ENCODE measurements at regions not wholly inside any gene's neighbourhood (a gene's known extent, or its start where the extent isn't known, plus 50 kb on each side); places are given as distances from the start of the nearest gene placed in this dataset.

- Histone ChIP-seq H4K20me1 (ENCODE audit: control insufficient read depth, insufficient read depth, low read length, poor library complexity, severe bottlenecking) (no peaks in the 10 kb centered on the region), H3K79me2 (ENCODE audit: control insufficient read depth, insufficient read depth, low read length) (no peaks in the 10 kb centered on the region), H3K4me1 (ENCODE audit: control insufficient read depth in 2 of 2, insufficient read depth in 2 of 2, low read length in 2 of 2) (peaks cover 0 to 3% of the 10 kb centered on the region in 2 donors), H3K27ac (ENCODE audit: low read length in 2 of 2) (no peak overlapping the region), H3K27me3 (replicated peaks in 1 of 4; ENCODE audit: control extremely low read depth in 1 of 4, control insufficient read depth in 3 of 4, insufficient read depth in 4 of 4, low read length in 3 of 4) (no peaks in the 10 kb centered on the region), H2AFZ (ENCODE audit: insufficient read depth, low read depth, low read length, poor library complexity, severe bottlenecking) (no peak overlapping the region), H3K4me3 (ENCODE audit: control extremely low read depth in 1 of 5, extremely low read depth in 1 of 5, insufficient read depth in 1 of 5, low read depth in 2 of 5, low read length in 4 of 5) (no peak overlapping the region), H3K9ac (ENCODE audit: low read length) (no peak overlapping the region), H3K4me2 (replicated peaks; ENCODE audit: low read depth, low read length, poor library complexity, severe bottlenecking) (no peak overlapping the region), H3K36me3 (replicated peaks in 1 of 2; ENCODE audit: control extremely low read depth in 1 of 2, control insufficient read depth in 1 of 2, extremely low read depth in 1 of 2, insufficient read depth in 2 of 2, low read length in 1 of 2) (no peaks in the 10 kb centered on the region), H3K9me3 (ENCODE audit: control extremely low read depth in 1 of 3, control insufficient read depth in 2 of 3, insufficient read depth in 1 of 3, low read length in 2 of 3) (peaks cover 0 to 30% (median 14%) of the 10 kb centered on the region in 3 donors)
- Mint-ChIP-seq H3K27me3 (no peaks in the 10 kb centered on the region), H3K4me1 (peaks cover 2% of the 10 kb centered on the region), H3K27ac (no peak overlapping the region), H3K9me3 (ENCODE audit: insufficient read depth) (peaks cover 9% of the 10 kb centered on the region), H3K4me3 (no peak overlapping the region)
- no peak for ATAC-seq (ENCODE audit: low read depth)
- POLR2A ChIA-PET = no interaction called here
- TF ChIP-seq EZH2 (IDR thresholded peaks at IDR 0.05; ENCODE audit: borderline replicate concordance, insufficient read depth, low read depth, low read length, poor library complexity, severe bottlenecking) (no peak), CTCF (IDR thresholded peaks at IDR 0.05) (no peak)
- CTCF ChIA-PET = no interaction called here
- no peak for DNase-seq
- intact Hi-C loops (cut with micrococcal nuclease) = no loop called here
- whole genome bisulfite sequencing (ENCODE audit: insufficient coverage) = 95% methylated on average over 4 of the region's 5 CpGs
Observed at GRCh38 chr2:62287282-62287681, 91.4 kb downstream of the B3GNT2 start.

GRCh38 chr2:62286089-62286785, 90.3 kb downstream of the B3GNT2 start:
- Mint-ChIP-seq H3K9me3 (ENCODE audit: insufficient read depth) (peaks cover 9% of the 10 kb centered on the region), H3K4me1 (peaks cover 2% of the 10 kb centered on the region), H3K27ac (no peak overlapping the region), H3K27me3 (no peaks in the 10 kb centered on the region), H3K4me3 (no peak overlapping the region)
- TF ChIP-seq EZH2 (IDR thresholded peaks at IDR 0.05; ENCODE audit: borderline replicate concordance, insufficient read depth, low read depth, low read length, poor library complexity, severe bottlenecking) (no peak), CTCF (IDR thresholded peaks at IDR 0.05) (no peak)
- ChIA-PET POLR2A (no interaction called here), CTCF (no interaction called here)
- Histone ChIP-seq H3K79me2 (ENCODE audit: control insufficient read depth, insufficient read depth, low read length) (no peaks in the 10 kb centered on the region), H4K20me1 (ENCODE audit: control insufficient read depth, insufficient read depth, low read length, poor library complexity, severe bottlenecking) (no peaks in the 10 kb centered on the region), H3K9me3 (ENCODE audit: control extremely low read depth in 1 of 3, control insufficient read depth in 2 of 3, insufficient read depth in 1 of 3, low read length in 2 of 3) (peaks cover 0 to 30% (median 14%) of the 10 kb centered on the region in 3 donors), H3K4me3 (ENCODE audit: control extremely low read depth in 1 of 5, extremely low read depth in 1 of 5, insufficient read depth in 1 of 5, low read depth in 2 of 5, low read length in 4 of 5) (no peak overlapping the region), H3K36me3 (replicated peaks in 1 of 2; ENCODE audit: control extremely low read depth in 1 of 2, control insufficient read depth in 1 of 2, extremely low read depth in 1 of 2, insufficient read depth in 2 of 2, low read length in 1 of 2) (no peaks in the 10 kb centered on the region), H3K4me2 (replicated peaks; ENCODE audit: low read depth, low read length, poor library complexity, severe bottlenecking) (no peak overlapping the region), H3K27me3 (replicated peaks in 1 of 4; ENCODE audit: control extremely low read depth in 1 of 4, control insufficient read depth in 3 of 4, insufficient read depth in 4 of 4, low read length in 3 of 4) (no peaks in the 10 kb centered on the region), H3K9ac (ENCODE audit: low read length) (no peak overlapping the region), H2AFZ (ENCODE audit: insufficient read depth, low read depth, low read length, poor library complexity, severe bottlenecking) (no peak overlapping the region), H3K4me1 (ENCODE audit: control insufficient read depth in 2 of 2, insufficient read depth in 2 of 2, low read length in 2 of 2) (peaks cover 0 to 3% of the 10 kb centered on the region in 2 donors), H3K27ac (ENCODE audit: low read length in 2 of 2) (no peak overlapping the region)
- DNase-seq (no peak), ATAC-seq (ENCODE audit: low read depth) (no peak)
- intact Hi-C loops (cut with micrococcal nuclease) = no loop called here
- WGBS (ENCODE audit: insufficient coverage) = 100% methylated on average over 2 of the region's 6 CpGs

Measured in B cell (primary cell).